Ammon's horn (tissue), 1 donor: ENCODE measurements at regions not wholly inside any gene's neighbourhood (a gene's known extent, or its start where the extent isn't known, plus 50 kb on each side); places are given as distances from the start of the nearest gene placed in this dataset.

Experiments
- DNase-seq: peaks from one replicate; pipeline ENCODE4 v3.0.0-alpha.2; 2016; ENCODE audit warnings: low spot score

GRCh38 chr5:5795074-5795771 lies 372.7 kb downstream of the ICE1 start:
- DNase-seq: no peak

- no peak for DNase-seq
Measured at GRCh38 chr5:5794118-5794560, 371.7 kb downstream of the ICE1 start.

GRCh38 chr5:5793242-5794117 lies 371.0 kb downstream of the ICE1 start:
- no peak for DNase-seq

GRCh38 chr5:5792106-5792505 lies 369.6 kb downstream of the ICE1 start:
- DNase-seq: no peak

GRCh38 chr5:5788793-5789192 lies 366.3 kb downstream of the ICE1 start:
- DNase-seq: no peak

GRCh38 chr5:5787373-5787772 lies 364.9 kb downstream of the ICE1 start:
- no peak for DNase-seq

GRCh38 chr5:5784101-5784500 lies 361.6 kb downstream of the ICE1 start:
- DNase-seq: no peak

GRCh38 chr5:5783021-5783420 lies 360.5 kb downstream of the ICE1 start:
- DNase-seq: no peak

- DNase-seq: no peak
Measured at GRCh38 chr5:5782402-5782801, 359.9 kb downstream of the ICE1 start.

- no peak for DNase-seq
Measured at GRCh38 chr5:5781335-5781734, 358.9 kb downstream of the ICE1 start.

- DNase-seq: no peak
Measured at GRCh38 chr5:5780253-5780652, 357.8 kb downstream of the ICE1 start.

GRCh38 chr5:5777013-5777412 lies 354.5 kb downstream of the ICE1 start:
- no peak for DNase-seq

- no peak for DNase-seq
Measured at GRCh38 chr5:5772202-5772601, 349.7 kb downstream of the ICE1 start.

- no peak for DNase-seq
Measured at GRCh38 chr5:5770825-5771224, 348.3 kb downstream of the ICE1 start.

GRCh38 chr5:5767286-5767928 lies 344.9 kb downstream of the ICE1 start:
- DNase-seq: peak; percentile 27

- DNase-seq: no peak
Measured at GRCh38 chr5:5765066-5765850, 342.8 kb downstream of the ICE1 start.

- no peak for DNase-seq
Measured at GRCh38 chr5:5764246-5764645, 341.8 kb downstream of the ICE1 start.

- no peak for DNase-seq
Measured at GRCh38 chr5:5756762-5757161, 334.3 kb downstream of the ICE1 start.

GRCh38 chr5:5755888-5756287 lies 333.4 kb downstream of the ICE1 start:
- DNase-seq: no peak

GRCh38 chr5:5752844-5753243 lies 330.4 kb downstream of the ICE1 start:
- no peak for DNase-seq

GRCh38 chr5:5751987-5752386 lies 329.5 kb downstream of the ICE1 start:
- DNase-seq: no peak

- no peak for DNase-seq
Measured at GRCh38 chr5:5751498-5751897, 329.0 kb downstream of the ICE1 start.
